Stimulated activated CD4-positive, alpha-beta T cell treated with anti-CD3 and anti-CD28 coated beads, Interleukin-15, amount 100 ng/mL, for 48 hours (primary cell): ENCODE measurements at regions not wholly inside any gene's neighbourhood (a gene's known extent, or its start where the extent isn't known, plus 50 kb on each side); places are given as distances from the start of the nearest gene placed in this dataset.

Source experiments
- DNase-seq, 2 donors: peaks; one replicate each; pipeline ENCODE4 v3.0.0-alpha.2; 2020; ENCODE audit warnings: low read depth in 2 of 2

DNA sequence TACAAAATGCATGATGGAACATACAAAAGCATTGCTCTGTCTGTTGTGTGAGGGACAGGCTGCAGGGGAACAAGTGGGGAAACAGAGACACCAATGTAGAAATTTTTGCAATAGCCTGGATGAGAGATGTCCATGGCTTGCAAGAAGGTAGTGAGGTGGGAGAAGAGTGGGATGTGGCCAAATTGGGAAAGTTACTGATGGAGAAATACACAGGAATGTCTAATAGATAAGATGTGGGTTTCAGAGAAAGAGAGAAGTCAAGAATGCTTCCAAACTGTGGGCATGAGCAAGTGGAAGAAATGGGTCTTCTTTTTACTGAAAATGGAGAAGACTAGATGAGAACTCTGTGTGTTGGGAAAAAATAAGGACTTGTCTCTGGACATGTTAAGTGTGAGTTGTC is 592.7 kb downstream of the TNS3 start:
- DNase-seq = no peak

DNA sequence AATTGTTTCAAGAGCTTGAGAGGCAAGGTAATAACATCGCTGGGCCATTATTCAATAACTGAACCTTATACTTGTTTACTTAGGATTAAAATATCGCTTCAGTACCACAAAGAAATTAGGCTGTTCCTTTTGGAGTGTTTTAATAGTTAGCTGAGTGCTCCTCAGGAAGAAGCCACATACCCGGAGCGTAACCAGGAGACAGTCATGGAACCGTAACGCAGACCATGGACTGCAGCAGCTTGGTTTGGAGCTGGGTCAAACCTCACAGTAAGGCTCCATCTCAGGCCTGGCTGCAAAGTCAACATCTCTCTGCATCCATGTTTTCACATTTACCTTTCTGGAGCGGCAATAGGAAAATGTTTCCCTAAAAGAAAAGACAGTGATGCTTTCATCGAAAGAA is 599.0 kb downstream of the TNS3 start:
- no peak for DNase-seq

- no peak for DNase-seq
Measured at GRCh38 chr7:46979439-46979838, 602.5 kb downstream of the TNS3 start.

DNA sequence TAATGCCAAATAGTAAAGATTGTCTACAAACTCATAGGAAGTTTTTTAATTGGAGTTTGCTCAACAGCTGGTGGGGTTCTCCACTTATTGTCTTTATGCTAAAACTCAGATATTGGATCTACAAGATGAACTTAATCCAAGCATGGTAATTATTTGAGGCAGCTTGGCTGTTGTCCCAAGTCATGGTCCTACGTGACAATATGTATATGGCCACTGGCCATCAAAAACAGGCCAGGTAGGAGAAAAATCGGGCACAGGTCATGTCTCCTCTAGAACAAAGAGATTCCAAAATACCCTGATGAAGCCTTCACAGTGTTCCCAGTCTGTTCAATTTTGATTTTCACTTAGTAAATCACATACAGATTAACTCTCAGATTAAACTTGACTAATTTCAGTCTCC is 606.4 kb downstream of the TNS3 start:
- no peak for DNase-seq

GRCh38 chr7:46972205-46972604 is 609.7 kb downstream of the TNS3 start:
- no peak for DNase-seq

DNA sequence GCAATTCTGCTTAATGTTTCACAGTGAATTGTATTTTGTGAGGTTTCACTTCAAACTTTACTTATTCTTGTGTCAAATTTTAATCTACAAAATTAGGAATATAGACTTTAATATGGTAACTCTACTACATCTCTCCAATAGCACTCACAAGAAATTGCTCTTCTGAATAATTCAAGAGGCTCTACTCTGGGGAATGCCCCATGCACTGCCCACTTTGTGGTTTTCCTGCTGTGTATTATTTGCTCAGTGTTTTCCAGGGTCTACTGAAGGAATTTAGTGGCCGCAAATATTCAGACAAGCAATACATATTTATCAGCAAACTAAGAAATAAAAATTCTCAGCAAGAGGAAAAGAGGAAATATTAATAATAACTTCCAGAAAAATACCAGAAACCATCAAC is 611.4 kb downstream of the TNS3 start:
- DNase-seq = no peak

- DNase-seq = no peak
Measured at GRCh38 chr7:46970131-46970430, 611.8 kb downstream of the TNS3 start.

- DNase-seq = no peak
Measured at GRCh38 chr7:46969303-46970130, 612.4 kb downstream of the TNS3 start.

GRCh38 chr7:46968003-46968402 is 613.9 kb downstream of the TNS3 start:
- DNase-seq = no peak

DNA sequence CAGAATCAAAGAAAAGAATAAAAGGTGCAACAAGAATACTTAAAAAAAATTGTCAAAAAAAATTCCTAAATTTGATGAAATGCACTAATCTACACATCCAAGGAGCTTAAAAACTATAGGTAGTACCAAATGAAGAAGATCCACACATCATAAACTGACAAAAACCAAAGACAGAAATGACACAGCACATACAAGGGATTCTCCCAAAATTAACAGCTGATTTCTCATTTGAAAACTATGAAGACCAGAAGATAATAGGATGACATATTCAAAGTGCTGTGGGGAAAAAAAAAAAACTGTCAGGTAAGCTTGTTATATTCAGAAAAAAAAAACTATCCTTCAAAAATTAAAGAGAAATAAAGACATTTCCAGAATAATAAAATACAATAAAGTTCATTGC is 618.2 kb downstream of the TNS3 start:
- no peak for DNase-seq

DNA sequence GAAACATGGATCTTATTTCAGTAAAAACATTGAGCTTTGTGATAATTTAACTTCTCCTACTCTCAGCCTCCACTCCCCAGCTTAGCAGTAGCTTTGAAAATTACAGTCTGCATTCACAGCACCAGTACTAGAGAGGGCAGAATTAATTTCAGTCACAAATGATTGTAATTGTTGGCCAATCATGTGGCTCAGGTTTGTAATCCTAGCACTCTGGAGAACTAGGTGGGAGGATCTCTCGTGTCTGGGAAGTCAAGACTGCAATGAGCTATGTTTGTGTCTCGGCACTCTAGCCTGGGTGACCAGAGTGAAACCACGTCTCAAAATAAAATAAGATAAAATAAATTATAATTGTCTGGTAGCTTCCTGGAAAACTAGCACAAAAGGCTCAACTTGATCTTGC is 620.9 kb downstream of the TNS3 start:
- no peak for DNase-seq

DNA sequence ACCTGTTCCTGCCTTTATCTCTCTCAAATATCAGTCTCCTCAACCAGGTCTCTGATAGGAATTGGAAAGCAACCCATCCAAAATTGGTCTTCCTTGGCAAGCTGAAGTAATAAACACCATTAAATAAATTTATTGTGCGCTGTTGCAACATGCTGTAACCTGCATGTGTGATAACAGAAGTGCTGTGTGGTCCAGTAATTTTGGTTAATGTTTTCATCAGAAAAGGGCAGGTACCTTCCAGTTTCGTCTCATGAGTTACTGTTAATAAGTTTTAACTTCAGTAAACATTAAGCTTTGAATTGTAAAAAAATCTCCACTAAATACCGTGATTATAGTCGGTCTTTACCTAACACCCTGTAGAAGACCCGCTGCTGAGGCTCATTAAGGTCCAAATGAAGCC is 624.7 kb downstream of the TNS3 start:
- no peak for DNase-seq

DNA sequence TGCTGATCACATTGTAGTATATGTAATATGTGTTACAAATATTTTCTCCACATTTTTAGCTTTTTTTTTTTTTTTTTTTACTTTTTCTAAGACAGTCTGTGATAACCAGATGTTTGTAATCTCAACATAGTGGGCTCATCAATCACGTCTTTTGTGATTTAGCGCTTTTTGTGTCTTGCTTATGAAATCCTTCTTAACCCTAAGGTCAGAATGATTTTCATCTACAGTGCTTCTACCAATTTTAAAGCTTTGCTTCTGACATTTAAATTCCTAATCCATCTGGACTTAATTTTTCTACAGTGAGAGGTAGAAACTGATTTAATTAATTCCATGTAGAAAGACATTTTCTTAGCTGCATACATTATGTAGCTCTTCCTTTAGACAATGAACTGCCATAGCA is 626.4 kb downstream of the TNS3 start:
- no peak for DNase-seq

- DNase-seq = no peak
Measured at GRCh38 chr7:46954181-46954580, 627.7 kb downstream of the TNS3 start.

DNA sequence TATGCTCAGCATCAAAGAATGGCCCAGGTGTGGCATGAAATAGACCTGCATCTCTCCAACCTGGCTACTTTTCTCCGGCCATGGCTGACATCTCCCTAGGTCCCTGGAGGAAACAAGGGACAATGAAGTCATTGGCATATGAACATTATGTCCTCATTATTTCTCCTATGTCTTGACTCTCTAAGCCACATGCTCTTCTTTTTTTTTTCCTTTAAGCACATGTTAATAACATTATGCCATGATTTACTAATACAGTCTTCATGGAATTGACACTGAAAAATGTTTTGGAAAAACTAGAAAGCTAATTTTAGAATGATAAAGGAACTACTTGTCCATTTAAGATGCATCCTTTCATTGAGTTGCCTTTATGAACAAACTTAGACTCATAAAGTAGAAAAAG is 628.9 kb downstream of the TNS3 start:
- no peak for DNase-seq

GRCh38 chr7:46949270-46949931 is 632.5 kb downstream of the TNS3 start:
- DNase-seq = no peak

DNA sequence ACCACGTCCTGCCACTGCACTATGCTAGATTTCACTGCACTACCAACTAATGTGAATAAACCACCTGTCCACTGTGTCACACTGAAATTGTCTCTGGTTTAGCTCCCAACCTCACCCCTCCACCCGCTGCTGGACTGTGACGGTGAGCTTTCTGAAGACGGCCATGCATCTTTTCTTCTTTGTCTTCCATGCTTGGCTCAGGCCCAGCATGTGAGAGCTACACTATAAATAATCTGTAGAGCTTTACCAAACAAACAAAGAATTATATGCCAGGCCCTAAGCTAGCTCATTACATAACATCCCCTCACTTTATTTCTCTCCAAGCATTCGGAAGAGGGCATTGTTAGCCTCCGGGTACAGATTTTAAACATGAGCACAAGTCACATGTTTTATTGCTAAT is 633.2 kb downstream of the TNS3 start:
- DNase-seq = no peak

DNA sequence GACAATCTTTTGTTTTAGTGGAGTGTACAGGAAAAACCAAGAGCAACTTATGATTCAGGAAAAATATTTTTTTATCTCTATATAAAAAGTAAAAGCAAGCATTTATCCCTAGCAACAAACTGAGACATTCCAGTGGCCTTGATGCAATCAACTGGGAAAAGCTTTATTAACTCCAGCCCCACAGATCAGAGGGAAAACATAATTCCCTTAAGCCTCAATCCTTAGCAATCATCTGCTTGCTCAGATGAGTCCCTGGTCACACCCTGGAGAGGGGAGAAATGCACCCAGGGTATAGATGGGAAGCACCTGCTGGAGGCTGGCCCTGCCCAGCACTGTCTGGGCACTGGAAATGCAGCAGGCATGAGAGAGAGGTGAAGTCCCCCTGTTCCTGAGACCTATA is 636.6 kb downstream of the TNS3 start:
- DNase-seq = no peak

DNA sequence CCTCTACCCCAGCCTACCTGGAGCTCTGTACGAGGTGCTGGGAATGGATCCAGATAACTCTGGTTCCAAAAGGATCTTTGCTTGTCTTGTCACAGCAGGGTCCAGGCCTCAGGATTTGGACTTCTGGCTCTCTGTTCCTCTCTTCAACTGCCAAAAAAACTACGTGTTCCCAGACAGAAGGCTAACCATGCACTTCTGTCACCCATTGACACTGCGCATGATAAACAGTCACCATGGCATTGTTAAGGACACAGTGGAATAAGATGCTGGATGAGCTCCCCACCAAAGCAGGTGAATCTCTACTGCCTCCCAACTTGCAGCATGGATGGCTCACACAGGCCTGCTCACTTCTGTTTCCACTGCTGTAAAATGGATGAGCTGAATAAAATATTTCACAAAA is 637.9 kb downstream of the TNS3 start:
- no peak for DNase-seq

GRCh38 chr7:46942574-46942973 is 639.3 kb downstream of the TNS3 start:
- DNase-seq = no peak

DNA sequence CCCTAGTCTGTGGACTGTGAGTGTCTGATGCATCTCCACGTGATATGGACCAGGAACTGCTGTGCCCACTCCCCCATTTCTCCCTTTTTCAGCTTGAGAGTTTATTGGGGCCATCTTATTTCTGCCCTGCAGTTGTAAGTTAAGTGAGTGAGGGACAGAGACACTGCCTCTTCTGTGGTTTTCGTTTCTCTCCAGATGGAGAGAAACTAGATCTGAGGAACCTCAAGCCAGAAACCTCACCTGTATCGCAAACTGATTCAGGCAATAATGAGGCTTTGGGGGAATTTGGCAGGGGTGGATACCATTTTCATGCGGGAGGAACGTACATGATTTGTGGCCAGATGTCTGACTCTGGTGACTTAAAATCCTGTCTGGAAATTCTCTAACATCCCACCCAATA is 641.7 kb downstream of the TNS3 start:
- no peak for DNase-seq

- DNase-seq = no peak
Measured at GRCh38 chr7:46939558-46939957, 642.4 kb downstream of the TNS3 start.

DNA sequence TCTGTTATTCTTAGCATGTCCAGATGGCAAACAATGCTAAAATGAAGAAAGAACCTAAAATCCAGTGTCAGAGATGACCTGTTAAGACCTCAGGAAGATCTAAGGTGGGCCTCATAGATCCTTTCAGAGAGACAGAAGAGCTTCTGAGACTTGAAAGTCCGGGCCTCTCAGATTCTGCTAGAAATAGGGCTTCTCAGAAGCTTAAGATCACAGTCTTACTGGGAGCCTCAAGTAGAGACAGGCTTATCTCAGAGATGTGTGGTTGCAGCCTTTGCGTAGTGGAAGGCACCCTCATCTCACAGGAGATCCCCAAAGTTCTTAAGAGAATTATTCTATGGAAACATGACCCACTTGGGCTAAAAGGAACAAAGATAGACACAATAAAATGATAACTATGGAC is 642.8 kb downstream of the TNS3 start:
- DNase-seq = no peak

DNA sequence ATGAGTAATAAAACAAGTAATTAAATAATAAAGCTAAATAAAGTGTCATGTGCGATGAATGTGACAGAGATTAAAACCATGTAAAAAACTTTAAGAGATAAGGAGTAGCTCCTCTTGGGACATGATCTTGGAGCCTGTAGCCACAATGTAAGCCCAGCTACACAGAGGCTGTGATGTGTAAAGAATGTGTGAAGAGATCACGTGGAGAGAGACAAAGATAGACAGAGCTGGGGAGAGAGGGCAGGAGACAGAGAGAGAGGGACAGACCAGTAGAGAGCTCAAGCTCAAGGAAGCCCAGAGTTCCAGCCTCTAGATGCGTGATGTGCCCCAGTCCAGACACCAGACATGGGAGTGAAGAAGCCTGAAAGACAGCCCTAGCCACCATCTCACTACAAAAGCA is 644.1 kb downstream of the TNS3 start:
- no peak for DNase-seq
